DND-41 (cell line): ENCODE measurements at regions not wholly inside any gene's neighbourhood (a gene's known extent, or its start where the extent isn't known, plus 50 kb on each side); places are given as distances from the start of the nearest gene placed in this dataset.

Experiments used
- ATAC-seq: fragments of 200-7000 bp; cut with Tn5 transposase; 3 replicates; pipeline ENCODE4 v1.9.1; 2021; ENCODE audit warnings: low read depth; ENCODE audit not compliant: insufficient read depth
- DNase-seq: peaks from one replicate; pipeline ENCODE4 v3.0.0-alpha.2; 2020
- H2AFZ ChIP-seq: 2 replicates; pipeline ENCODE4 v1.6.0; 2012; ENCODE audit warnings: low read depth, low read length
- H3K27ac ChIP-seq: 2 replicates; pipeline ENCODE4 v1.5.1; 2012; ENCODE audit warnings: low read length, inconsistent platforms
- H3K27me3 ChIP-seq: fragments of 200-600 bp; sonication (generic); 2 replicates; pipeline ENCODE4 v1.6.0; 2012; ENCODE audit warnings: low read length, mild to moderate bottlenecking, inconsistent platforms; ENCODE audit not compliant: insufficient read depth, poor library complexity
- H3K36me3 ChIP-seq: 2 replicates; pipeline ENCODE4 v1.5.1; 2012; ENCODE audit warnings: low read length, inconsistent platforms; ENCODE audit not compliant: insufficient read depth
- H3K4me1 ChIP-seq: 2 replicates; pipeline ENCODE4 v1.5.1; 2012; ENCODE audit warnings: mild to moderate bottlenecking, low read length; ENCODE audit not compliant: insufficient read depth
- H3K4me2 ChIP-seq: 2 replicates; pipeline ENCODE4 v1.6.0; 2012; ENCODE audit warnings: mild to moderate bottlenecking, moderate library complexity, low read length, inconsistent platforms; ENCODE audit not compliant: insufficient read depth
- H3K4me3 ChIP-seq, 2 experiments: fragments of 200-600 bp in 1 of 2; shearing (Covaris generic) in 1 of 2; 2 replicates each; pipeline ENCODE4 v1.5.1; 2012 to 2016; ENCODE audit warnings: inconsistent platforms in 2 of 2, low read length in 2 of 2, mild to moderate bottlenecking in 2 of 2, low read depth in 1 of 2, moderate library complexity in 1 of 2
- H3K79me2 ChIP-seq: 2 replicates; pipeline ENCODE4 v1.6.0; 2012; ENCODE audit warnings: low read length, inconsistent platforms; ENCODE audit not compliant: insufficient read depth
- H3K9ac ChIP-seq: 2 replicates; pipeline ENCODE4 v1.6.0; 2012; ENCODE audit warnings: low read depth, mild to moderate bottlenecking, inconsistent platforms, low read length, moderate library complexity
- H3K9me3 ChIP-seq: 2 replicates; pipeline ENCODE4 v1.5.1; 2012; ENCODE audit warnings: low read length, moderate library complexity, mild to moderate bottlenecking, inconsistent platforms; ENCODE audit not compliant: insufficient read depth, severe bottlenecking
- H4K20me1 ChIP-seq: 2 replicates; pipeline ENCODE4 v1.6.0; 2012; ENCODE audit warnings: low read length; ENCODE audit not compliant: insufficient read depth
- CTCF ChIP-seq: IDR thresholded peaks from 2 replicates; pipeline ENCODE4 v1.5.1; 2012; ENCODE audit warnings: borderline replicate concordance, low read length, moderate library complexity, mild to moderate bottlenecking; ENCODE audit not compliant: poor library complexity, severe bottlenecking; ENCODE audit errors: extremely low read depth
- EZH2 ChIP-seq: IDR thresholded peaks from 3 replicates; pipeline ENCODE4 v1.6.1; 2012; ENCODE audit warnings: borderline replicate concordance, low read depth, mild to moderate bottlenecking, moderate library complexity, low read length, inconsistent platforms; ENCODE audit not compliant: severe bottlenecking

DNA sequence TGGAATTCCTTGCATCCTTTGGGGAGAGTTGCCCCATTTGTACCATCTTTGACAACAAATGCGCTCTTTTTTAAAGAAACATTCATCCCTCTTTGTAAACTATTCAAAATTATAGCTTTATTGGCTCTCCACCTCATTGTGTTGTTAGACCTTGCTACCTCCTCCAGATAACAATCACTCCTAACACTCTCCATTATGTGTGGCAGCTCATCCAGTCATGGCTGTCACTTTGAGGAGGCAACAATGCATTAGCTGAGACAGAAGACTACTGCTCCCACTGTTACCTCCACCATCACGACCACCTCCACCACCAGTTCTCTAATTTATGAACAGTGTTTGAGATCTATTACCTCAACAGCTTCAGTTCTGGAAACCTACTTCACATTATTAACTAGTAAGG is 339.1 kb downstream of the FRK start:
- no peak overlapping the region for H3K4me2 ChIP-seq
- H4K20me1 ChIP-seq, result no peaks in the 10 kb centered on the region
- no peaks in the 10 kb centered on the region for H3K27me3 ChIP-seq
- no peak overlapping the region for H2AFZ ChIP-seq
- no peaks in the 10 kb centered on the region for H3K79me2 ChIP-seq
- no peaks in the 10 kb centered on the region for H3K9me3 ChIP-seq
- H3K27ac ChIP-seq, result no peak overlapping the region
- no peak overlapping the region for H3K4me3 ChIP-seq
- H3K36me3 ChIP-seq, result no peaks in the 10 kb centered on the region
- DNase-seq, result no peak
- H3K4me1 ChIP-seq, result no peaks in the 10 kb centered on the region
- no peak for TF ChIP-seq CTCF
- ATAC-seq, result no peak
- no peak overlapping the region for H3K9ac ChIP-seq

DNA sequence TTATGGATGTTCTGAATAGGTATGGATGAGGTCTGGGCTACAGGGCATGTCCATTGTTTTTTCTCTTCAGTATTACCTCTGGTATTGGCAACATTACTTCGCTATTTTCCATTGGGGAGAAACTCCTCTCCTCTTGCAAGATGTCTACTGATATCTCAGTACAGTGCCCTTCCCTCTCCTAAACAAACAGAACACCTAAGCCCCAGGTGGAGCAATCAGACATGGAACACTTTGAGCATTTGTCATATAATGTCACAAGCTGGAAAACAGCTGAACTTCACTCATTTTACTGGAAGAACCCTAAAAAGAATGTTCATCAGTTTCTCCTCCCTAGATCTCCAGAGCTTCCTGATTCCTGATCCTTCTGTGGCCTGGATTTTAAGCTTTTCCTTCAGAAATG is 339.8 kb downstream of the FRK start:
- H3K4me1 ChIP-seq, result no peaks in the 10 kb centered on the region
- H3K9ac ChIP-seq, result no peak overlapping the region
- no peaks in the 10 kb centered on the region for H3K9me3 ChIP-seq
- TF ChIP-seq CTCF, result no peak
- no peak for TF ChIP-seq EZH2
- no peaks in the 10 kb centered on the region for H3K79me2 ChIP-seq
- ATAC-seq (no peak), DNase-seq (no peak)
- H3K36me3 ChIP-seq, result no peaks in the 10 kb centered on the region
- H3K27me3 ChIP-seq, result no peaks in the 10 kb centered on the region
- no peak overlapping the region for H3K27ac ChIP-seq
- H3K4me2 ChIP-seq, result no peak overlapping the region
- no peak overlapping the region for H3K4me3 ChIP-seq
- no peak overlapping the region for H2AFZ ChIP-seq
- no peaks in the 10 kb centered on the region for H4K20me1 ChIP-seq

- Histone ChIP-seq H3K4me2 (no peak overlapping the region), H3K9me3 (no peaks in the 10 kb centered on the region), H3K4me3 (no peak overlapping the region), H2AFZ (no peak overlapping the region), H3K27me3 (no peaks in the 10 kb centered on the region), H3K9ac (no peak overlapping the region), H4K20me1 (no peaks in the 10 kb centered on the region), H3K4me1 (no peaks in the 10 kb centered on the region), H3K79me2 (no peaks in the 10 kb centered on the region), H3K27ac (no peak overlapping the region), H3K36me3 (no peaks in the 10 kb centered on the region)
- ATAC-seq (no peak), DNase-seq (no peak)
- no peak for TF ChIP-seq CTCF
- TF ChIP-seq EZH2, result no peak
Measured at GRCh38 chr6:115717472-115717871, 343.2 kb downstream of the FRK start.

DNA sequence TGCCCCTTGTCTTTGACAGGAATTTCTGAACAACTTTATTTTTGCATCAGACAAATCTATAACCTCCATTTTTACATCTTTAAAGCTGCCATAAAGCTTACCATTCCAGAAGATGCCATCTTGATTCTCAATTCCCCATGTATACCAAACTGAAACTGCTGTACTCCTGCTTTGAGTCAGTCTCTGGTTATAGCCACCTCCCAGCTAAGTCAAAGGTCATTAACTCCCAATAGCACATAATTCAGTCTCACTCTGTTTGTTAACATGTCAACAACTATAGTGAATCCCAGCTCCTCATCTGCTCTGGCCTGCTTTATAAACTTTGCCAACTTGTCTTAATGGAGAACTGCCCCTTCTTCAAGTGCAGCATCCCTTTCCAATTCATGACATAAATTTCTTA is 343.6 kb downstream of the FRK start:
- TF ChIP-seq CTCF, result no peak
- no peak for TF ChIP-seq EZH2
- Histone ChIP-seq H3K4me3 (no peak overlapping the region), H3K9me3 (no peaks in the 10 kb centered on the region), H3K4me2 (no peak overlapping the region), H4K20me1 (no peaks in the 10 kb centered on the region), H3K27me3 (no peaks in the 10 kb centered on the region), H3K79me2 (no peaks in the 10 kb centered on the region), H3K4me1 (no peaks in the 10 kb centered on the region), H3K9ac (no peak overlapping the region), H3K27ac (no peak overlapping the region), H3K36me3 (no peaks in the 10 kb centered on the region), H2AFZ (no peak overlapping the region)
- DNase-seq (no peak), ATAC-seq (no peak)
